IMR-90 (cell line): ENCODE measurements at regions not wholly inside any gene's neighbourhood (a gene's known extent, or its start where the extent isn't known, plus 50 kb on each side); places are given as distances from the start of the nearest gene placed in this dataset.

Source experiments
- ATAC-seq: fragments of 200-7000 bp; cut with Tn5 transposase; 2 replicates; pipeline ENCODE4 v1.9.1; 2020; ENCODE audit warnings: low read depth, mild to moderate bottlenecking, moderate library complexity
- BruUV-seq: library from RNA; stranded (reverse); fragments of 400-500 nt; replicated peaks from 2 replicates; lab custom pipeline; 2021; lab: Mats Ljungman, UMichigan
- CTCF ChIA-PET: fragments of 300-600 bp; formaldehyde crosslinking; extraction: SDS; loops from one replicate; lab custom pipeline; 2021; ENCODE audit warnings: antibody characterized with exemption; lab: Yijun Ruan, JAX
- POLR2A ChIA-PET: fragments of 300-600 bp; sonication (Branson Sonifier 250); formaldehyde crosslinking; loops from one replicate; lab custom pipeline; 2022; ENCODE audit warnings: antibody characterized with exemption; ENCODE audit not compliant: unreplicated experiment; lab: Charles Lee
- DNase-seq: peaks from one replicate; pipeline ENCODE4 v3.0.0; 2013
- H2AFZ ChIP-seq: replicated peaks from 2 replicates; pipeline ENCODE3; 2013; ENCODE audit warnings: low read length, mild to moderate bottlenecking; ENCODE audit not compliant: poor library complexity
- H2AK5ac ChIP-seq: 2 replicates; pipeline ENCODE4 v1.6.1; 2013; ENCODE audit warnings: low read depth, low read length, inconsistent platforms
- H2AK9ac ChIP-seq: replicated peaks from 2 replicates; pipeline ENCODE3; 2013; ENCODE audit warnings: mild to moderate bottlenecking, low read depth, low read length, moderate library complexity; ENCODE audit not compliant: poor library complexity
- H2BK120ac ChIP-seq: 2 replicates; pipeline ENCODE4 v1.6.1; 2013; ENCODE audit warnings: low read depth, low read length, inconsistent platforms
- H2BK15ac ChIP-seq: 3 replicates; pipeline ENCODE4 v1.6.1; 2013; ENCODE audit warnings: low read depth, low read length, inconsistent platforms
- H2BK20ac ChIP-seq: 2 replicates; pipeline ENCODE4 v1.6.1; 2013; ENCODE audit warnings: low read depth, mild to moderate bottlenecking, inconsistent platforms, low read length, moderate library complexity
- H2BK5ac ChIP-seq: 2 replicates; pipeline ENCODE4 v1.6.1; 2013; ENCODE audit warnings: mild to moderate bottlenecking, low read depth, low read length, inconsistent platforms; ENCODE audit not compliant: poor library complexity, severe bottlenecking
- H3K14ac ChIP-seq: replicated peaks from 2 replicates; pipeline ENCODE4 v1.6.1; 2013; ENCODE audit warnings: low read depth, low read length, inconsistent platforms
- H3K18ac ChIP-seq: 2 replicates; pipeline ENCODE4 v1.6.1; 2013; ENCODE audit warnings: low read depth, low read length, control low read depth
- H3K23ac ChIP-seq: 2 replicates; pipeline ENCODE4 v1.6.1; 2013; ENCODE audit warnings: low read depth, low read length, inconsistent platforms
- H3K27ac ChIP-seq: 2 replicates; pipeline ENCODE4 v1.5.1; 2013; ENCODE audit warnings: mild to moderate bottlenecking, control low read depth, low read length; ENCODE audit not compliant: insufficient read depth
- H3K27me3 ChIP-seq: 2 replicates; pipeline ENCODE4 v1.6.1; 2013; ENCODE audit warnings: low read length; ENCODE audit not compliant: control insufficient read depth, insufficient read depth
- H3K36me3 ChIP-seq: 2 replicates; pipeline ENCODE4 v1.6.1; 2013; ENCODE audit warnings: low read length, mixed read lengths; ENCODE audit not compliant: control insufficient read depth, insufficient read depth
- H3K4ac ChIP-seq: 2 replicates; pipeline ENCODE4 v1.6.1; 2013; ENCODE audit warnings: low read depth, low read length, inconsistent platforms
- H3K4me1 ChIP-seq: 2 replicates; pipeline ENCODE4 v1.6.1; 2013; ENCODE audit warnings: low read length, mixed read lengths; ENCODE audit not compliant: control insufficient read depth, insufficient read depth
- H3K4me2 ChIP-seq: 2 replicates; pipeline ENCODE4 v1.6.1; 2013; ENCODE audit warnings: low read depth, mild to moderate bottlenecking, control low read depth, low read length, moderate library complexity
- H3K4me3 ChIP-seq: 2 replicates; pipeline ENCODE4 v1.5.1; 2013; ENCODE audit warnings: low read depth, mild to moderate bottlenecking, control low read depth, low read length, moderate library complexity; ENCODE audit not compliant: insufficient read depth
- H3K56ac ChIP-seq: 2 replicates; pipeline ENCODE4 v1.6.1; 2013; ENCODE audit warnings: low read length, inconsistent platforms; ENCODE audit not compliant: insufficient read depth; ENCODE audit errors: extremely low read depth
- H3K79me1 ChIP-seq, 2 experiments: 2 replicates each; pipeline ENCODE4 v1.6.1; 2013; ENCODE audit warnings: low read length in 2 of 2, inconsistent platforms in 1 of 2, low read depth in 1 of 2
- H3K9ac ChIP-seq: 2 replicates; pipeline ENCODE4 v1.6.1; 2013; ENCODE audit warnings: low read depth, low read length, control low read depth
- H3K9me1 ChIP-seq: 2 replicates; pipeline ENCODE4 v1.6.1; 2013; ENCODE audit warnings: low read length, inconsistent platforms; ENCODE audit not compliant: insufficient read depth
- H3K9me3 ChIP-seq: 2 replicates; pipeline ENCODE4 v1.6.1; 2013; ENCODE audit warnings: low read length; ENCODE audit not compliant: control insufficient read depth, insufficient read depth
- H4K20me1 ChIP-seq: 2 replicates; pipeline ENCODE4 v1.6.1; 2013; ENCODE audit warnings: low read length, inconsistent platforms; ENCODE audit not compliant: insufficient read depth
- H4K5ac ChIP-seq: 2 replicates; pipeline ENCODE4 v1.6.1; 2013; ENCODE audit warnings: mild to moderate bottlenecking, low read depth, low read length, control low read depth
- H4K8ac ChIP-seq, 2 experiments: 2 replicates each; pipeline ENCODE4 v1.6.1; 2013; ENCODE audit warnings: low read depth in 2 of 2, low read length in 2 of 2, control low read depth in 1 of 2, inconsistent platforms in 1 of 2
- H4K91ac ChIP-seq: 2 replicates; pipeline ENCODE4 v1.6.1; 2013; ENCODE audit warnings: low read depth, low read length, inconsistent platforms; ENCODE audit not compliant: insufficient read depth
- CEBPB ChIP-seq: IDR thresholded peaks from 2 replicates; pipeline ENCODE4 v1.6.1; 2012; ENCODE audit warnings: low read depth, low read length, improper control_type of control experiment
- CTCF ChIP-seq: conservative IDR thresholded peaks from 2 replicates; pipeline ENCODE4 v1.5.1; 2012; ENCODE audit warnings: mild to moderate bottlenecking, low read depth, low read length, improper control_type of control experiment
- FOS ChIP-seq: fragments of 150-350 bp; IDR thresholded peaks from 2 replicates; pipeline ENCODE4 v1.6.1; 2016; ENCODE audit warnings: low read depth, low read length
- MAFK ChIP-seq: IDR thresholded peaks from 2 replicates; pipeline ENCODE4 v1.6.1; 2012; ENCODE audit warnings: low read depth, low read length, improper control_type of control experiment
- MAZ ChIP-seq: IDR thresholded peaks from 2 replicates; pipeline ENCODE4 v1.6.1; 2012; ENCODE audit warnings: low read depth, mild to moderate bottlenecking, low read length, improper control_type of control experiment, moderate library complexity, borderline replicate concordance
- MXI1 ChIP-seq: IDR thresholded peaks from 2 replicates; pipeline ENCODE4 v1.6.1; 2012; ENCODE audit warnings: low read depth, mild to moderate bottlenecking, low read length, moderate library complexity, borderline replicate concordance
- POLR2A ChIP-seq: IDR thresholded peaks from 2 replicates; pipeline ENCODE4 v1.6.1; 2012; ENCODE audit warnings: mild to moderate bottlenecking, low read depth, low read length
- RAD21 ChIP-seq: IDR thresholded peaks from 2 replicates; pipeline ENCODE4 v1.6.1; 2012; ENCODE audit warnings: low read length, improper control_type of control experiment
- RCOR1 ChIP-seq: IDR thresholded peaks from 2 replicates; pipeline ENCODE4 v1.6.1; 2012; ENCODE audit warnings: mild to moderate bottlenecking, low read length, improper control_type of control experiment; ENCODE audit not compliant: insufficient replicate concordance
- SMC3 ChIP-seq: fragments of 150-350 bp; IDR thresholded peaks from 2 replicates; pipeline ENCODE4 v1.6.1; 2016; ENCODE audit warnings: low read depth, mild to moderate bottlenecking, antibody characterized with exemption, low read length, moderate library complexity
- USF2 ChIP-seq: fragments of 150-350 bp; IDR thresholded peaks from 2 replicates; pipeline ENCODE4 v1.6.1; 2017; ENCODE audit warnings: mild to moderate bottlenecking, antibody characterized with exemption, low read length, low read depth
- WGBS, 2 experiments: methylation state at CpG; one replicate each; pipeline versions ENCODE4 v1.1.5 to v1.1.7; 2013; ENCODE audit warnings: missing lambda C conversion rate in 2 of 2; ENCODE audit not compliant: insufficient read length in 1 of 2; ENCODE audit errors: extremely low coverage in 2 of 2; 5-methylcytosine and 5-hydroxymethylcytosine counted together
- dilution Hi-C: fragments of 300-500 bp; cut with HindIII; formaldehyde crosslinking; loops from one replicate; pipeline ENCODE4 v1.14.3; 2018; ENCODE audit warnings: low sequenced_read_pairs; ENCODE audit not compliant: unreplicated experiment
- in situ Hi-C: fragments of 300-500 bp; cut with MboI; formaldehyde crosslinking; loops from 3 replicates; pipeline ENCODE4 v1.14.3; 2019; ENCODE audit warnings: low sequenced_read_pairs, inconsistent platforms, mixed read lengths
- intact Hi-C: fragments of 100-400 bp; cut with micrococcal nuclease; formaldehyde crosslinking; loops from 2 replicates; pipeline ENCODE4 v1.10.0; 2022
- TF ChIP-seq, protein P1 (sequence below): fragments of 150-350 bp; IDR thresholded peaks from 2 replicates; pipeline ENCODE4 v1.6.1; 2016; ENCODE audit warnings: low read depth, mild to moderate bottlenecking, low read length, moderate library complexity, borderline replicate concordance

DNA sequence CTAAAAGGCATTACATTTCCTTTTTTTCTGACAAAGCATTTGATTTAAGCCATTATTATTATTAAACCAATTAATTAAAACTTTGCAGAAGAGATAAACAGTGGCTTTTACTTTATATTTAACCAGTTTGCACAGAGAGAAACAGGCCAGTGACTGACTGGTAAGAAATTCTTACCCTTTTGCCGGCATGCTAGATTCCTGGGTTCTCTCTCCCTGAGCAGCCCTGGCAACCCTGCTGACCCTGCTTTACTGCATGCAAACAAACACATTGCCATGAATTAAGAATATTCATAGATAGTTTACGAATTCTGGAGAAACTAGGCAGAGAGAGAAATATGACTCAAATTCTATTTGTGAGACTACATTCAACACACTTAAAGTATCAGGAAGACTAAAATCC lies 1381.4 kb upstream of the IGFBP7 start:
- H2AK9ac ChIP-seq, result no peak overlapping the region
- no peaks in the 10 kb centered on the region for H3K4me1 ChIP-seq
- TF ChIP-seq, protein P1, sequence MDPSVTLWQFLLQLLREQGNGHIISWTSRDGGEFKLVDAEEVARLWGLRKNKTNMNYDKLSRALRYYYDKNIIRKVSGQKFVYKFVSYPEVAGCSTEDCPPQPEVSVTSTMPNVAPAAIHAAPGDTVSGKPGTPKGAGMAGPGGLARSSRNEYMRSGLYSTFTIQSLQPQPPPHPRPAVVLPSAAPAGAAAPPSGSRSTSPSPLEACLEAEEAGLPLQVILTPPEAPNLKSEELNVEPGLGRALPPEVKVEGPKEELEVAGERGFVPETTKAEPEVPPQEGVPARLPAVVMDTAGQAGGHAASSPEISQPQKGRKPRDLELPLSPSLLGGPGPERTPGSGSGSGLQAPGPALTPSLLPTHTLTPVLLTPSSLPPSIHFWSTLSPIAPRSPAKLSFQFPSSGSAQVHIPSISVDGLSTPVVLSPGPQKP, result no peak
- TF ChIP-seq CTCF, result no peak
- TF ChIP-seq MAZ, result no peak
- TF ChIP-seq CEBPB, result no peak
- no peak for TF ChIP-seq SMC3
- TF ChIP-seq MAFK, result no peak
- no peak for TF ChIP-seq MXI1
- TF ChIP-seq USF2, result no peak
- TF ChIP-seq FOS, result no peak
- TF ChIP-seq RAD21, result no peak
- no peak for TF ChIP-seq RCOR1
- TF ChIP-seq POLR2A, result no peak
- no peak overlapping the region for H3K4me2 ChIP-seq
- no peaks in the 10 kb centered on the region for H3K79me1 ChIP-seq
- no peak overlapping the region for H3K9ac ChIP-seq
- H3K4ac ChIP-seq, result no peak overlapping the region
- CTCF ChIA-PET, result no interaction called here
- no peaks in the 10 kb centered on the region for H3K9me1 ChIP-seq
- no peaks in the 10 kb centered on the region for H3K27me3 ChIP-seq
- no peaks in the 10 kb centered on the region for H3K36me3 ChIP-seq
- DNase-seq, result no peak
- intact Hi-C loops (no loop called here), in situ Hi-C loops (no loop called here), dilution Hi-C loops (no loop called here)
- no peak overlapping the region for H4K8ac ChIP-seq
- H3K23ac ChIP-seq, result no peak overlapping the region
- no peak overlapping the region for H4K91ac ChIP-seq
- H2AK5ac ChIP-seq, result no peak overlapping the region
- no peaks in the 10 kb centered on the region for H4K20me1 ChIP-seq
- no peak overlapping the region for H3K4me3 ChIP-seq
- no peak overlapping the region for H3K27ac ChIP-seq
- H3K18ac ChIP-seq, result no peak overlapping the region
- H2BK20ac ChIP-seq, result no peak overlapping the region
- H3K9me3 ChIP-seq, result peaks cover 8% of the 10 kb centered on the region; the same call in 1 of the 2 replicates
- H2AFZ ChIP-seq, result no peak overlapping the region
- H2BK120ac ChIP-seq, result no peak overlapping the region
- H3K14ac ChIP-seq, result no peak overlapping the region
- ATAC-seq, result no peak
- H2BK5ac ChIP-seq, result no peak overlapping the region
- H4K5ac ChIP-seq, result no peak overlapping the region
- POLR2A ChIA-PET, result no interaction called here
- H3K56ac ChIP-seq, result no peak overlapping the region
- no TSS peak for BruUV-seq
- WGBS, 2 experiments, result no CpG with 5 or more reads among the region's 2 CpGs
- H2BK15ac ChIP-seq, result no peak overlapping the region
